ENCODE measurements at regions not wholly inside any gene's neighbourhood (a gene's known extent, or its start where the extent isn't known, plus 50 kb on each side); places are given as distances from the start of the nearest gene placed in this dataset.

DNA sequence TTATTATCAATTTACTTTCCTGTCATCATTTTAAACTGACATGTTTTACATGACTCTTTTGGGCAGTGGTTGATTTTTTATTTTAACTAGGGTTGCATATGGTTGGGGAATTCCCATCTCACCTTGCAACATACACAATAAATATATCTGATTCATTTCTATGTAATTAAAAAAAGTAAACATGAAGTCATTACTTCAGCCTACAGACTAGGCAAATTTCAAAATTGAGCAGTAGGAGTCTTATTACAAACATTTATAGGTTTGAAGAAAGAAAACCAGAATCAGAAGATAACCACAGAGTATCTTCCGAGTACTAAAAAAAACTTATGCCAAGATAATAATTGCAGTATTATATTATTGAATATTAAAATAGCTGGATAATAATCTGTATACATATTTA lies 377.0 kb upstream of the VRK2 start:
- no peak overlapping the region for H3K27ac ChIP-seq (ENCODE audit: low read length)
- ChIA-PET POLR2A (ENCODE audit: unreplicated experiment) (no interaction called here), CTCF (no interaction called here)
- peaks cover 4% of the 10 kb centered on the region; the same call in 1 of the 2 replicates for H3K4me1 ChIP-seq (ENCODE audit: insufficient read depth, low read length)
- H3K79me2 ChIP-seq (ENCODE audit: low read length): no peaks in the 10 kb centered on the region
- H3K4me2 ChIP-seq (ENCODE audit: low read length): no peak overlapping the region
- TF ChIP-seq EZH2phosphoT487 (IDR thresholded peaks at IDR 0.05; ENCODE audit: borderline replicate concordance, low read length) (no peak), EZH2 (IDR thresholded peaks at IDR 0.05; ENCODE audit: low read length, unreplicated experiment) (no peak)
- TF ChIP-seq, protein P1, sequence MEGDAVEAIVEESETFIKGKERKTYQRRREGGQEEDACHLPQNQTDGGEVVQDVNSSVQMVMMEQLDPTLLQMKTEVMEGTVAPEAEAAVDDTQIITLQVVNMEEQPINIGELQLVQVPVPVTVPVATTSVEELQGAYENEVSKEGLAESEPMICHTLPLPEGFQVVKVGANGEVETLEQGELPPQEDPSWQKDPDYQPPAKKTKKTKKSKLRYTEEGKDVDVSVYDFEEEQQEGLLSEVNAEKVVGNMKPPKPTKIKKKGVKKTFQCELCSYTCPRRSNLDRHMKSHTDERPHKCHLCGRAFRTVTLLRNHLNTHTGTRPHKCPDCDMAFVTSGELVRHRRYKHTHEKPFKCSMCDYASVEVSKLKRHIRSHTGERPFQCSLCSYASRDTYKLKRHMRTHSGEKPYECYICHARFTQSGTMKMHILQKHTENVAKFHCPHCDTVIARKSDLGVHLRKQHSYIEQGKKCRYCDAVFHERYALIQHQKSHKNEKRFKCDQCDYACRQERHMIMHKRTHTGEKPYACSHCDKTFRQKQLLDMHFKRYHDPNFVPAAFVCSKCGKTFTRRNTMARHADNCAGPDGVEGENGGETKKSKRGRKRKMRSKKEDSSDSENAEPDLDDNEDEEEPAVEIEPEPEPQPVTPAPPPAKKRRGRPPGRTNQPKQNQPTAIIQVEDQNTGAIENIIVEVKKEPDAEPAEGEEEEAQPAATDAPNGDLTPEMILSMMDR (conservative IDR thresholded peaks at IDR 0.05; ENCODE audit: low read depth, low read length): no peak
- no peak overlapping the region for H2AFZ ChIP-seq (ENCODE audit: low read length)
- no peak overlapping the region for H3K9ac ChIP-seq (ENCODE audit: low read length)
- no peaks in the 10 kb centered on the region for H3K9me2 ChIP-seq (replicated peaks; ENCODE audit: low read length)
- H3K9me3 ChIP-seq (ENCODE audit: low read length): no peaks in the 10 kb centered on the region
- H3F3A ChIP-seq (ENCODE audit: low read length, unreplicated experiment): no peaks in the 10 kb centered on the region
- no peaks in the 10 kb centered on the region for H4K20me1 ChIP-seq (ENCODE audit: low read length)
- no peaks in the 10 kb centered on the region for H3K27me3 ChIP-seq (ENCODE audit: low read length)
- intact Hi-C loops (cut with micrococcal nuclease): no loop called here
- H3K36me3 ChIP-seq (ENCODE audit: low read depth, low read length): no peaks in the 10 kb centered on the region
- DNase-seq (peak; percentile 25), ATAC-seq (peak; percentile 92)
- no TSS peak for BruUV-seq (replicated peaks)
- no peak overlapping the region for H3K4me3 ChIP-seq (ENCODE audit: low read length)

DNA sequence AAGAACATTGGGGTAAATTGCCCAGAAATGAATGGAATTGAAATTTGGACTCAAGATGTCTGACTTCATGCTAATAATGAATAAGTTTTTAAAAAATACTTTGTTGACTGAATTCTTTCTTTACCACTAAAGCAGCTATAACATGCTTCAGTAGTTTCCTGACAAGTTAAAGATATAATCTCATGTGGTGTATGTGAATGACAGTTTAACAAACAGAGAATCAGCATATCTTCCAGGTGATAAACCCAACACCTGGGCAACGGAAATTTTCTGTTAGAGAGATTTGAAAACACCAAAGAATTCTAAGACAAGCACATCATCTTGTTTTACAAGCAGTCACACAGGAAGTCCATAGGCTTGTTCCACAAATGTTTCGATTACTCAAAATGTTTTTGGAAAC lies 372.6 kb upstream of the VRK2 start:
- Histone ChIP-seq H2AFZ (ENCODE audit: low read length) (no peak overlapping the region), H3K27ac (ENCODE audit: low read length) (no peak overlapping the region), H3K4me3 (ENCODE audit: low read length) (no peak overlapping the region), H3K27me3 (ENCODE audit: low read length) (peaks cover 5% of the 10 kb centered on the region; the same call in 1 of the 2 replicates), H3K9ac (ENCODE audit: low read length) (no peak overlapping the region), H4K20me1 (ENCODE audit: low read length) (no peaks in the 10 kb centered on the region), H3K4me1 (ENCODE audit: insufficient read depth, low read length) (peaks cover 4% of the 10 kb centered on the region; the same call in 1 of the 2 replicates), H3K9me2 (replicated peaks; ENCODE audit: low read length) (no peaks in the 10 kb centered on the region), H3K9me3 (ENCODE audit: low read length) (no peaks in the 10 kb centered on the region), H3K4me2 (ENCODE audit: low read length) (no peak overlapping the region), H3K36me3 (ENCODE audit: low read depth, low read length) (no peaks in the 10 kb centered on the region), H3K79me2 (ENCODE audit: low read length) (no peaks in the 10 kb centered on the region), H3F3A (ENCODE audit: low read length, unreplicated experiment) (no peaks in the 10 kb centered on the region)
- no peak for TF ChIP-seq EZH2 (IDR thresholded peaks at IDR 0.05; ENCODE audit: low read length, unreplicated experiment)
- TF ChIP-seq, protein P1 (conservative IDR thresholded peaks at IDR 0.05; ENCODE audit: low read depth, low read length): no peak
- no TSS peak for BruUV-seq (replicated peaks)
- intact Hi-C loops (cut with micrococcal nuclease): no loop called here
- no peak for DNase-seq
- POLR2A ChIA-PET (ENCODE audit: unreplicated experiment): no interaction called here
- ATAC-seq: no peak
- CTCF ChIA-PET: no interaction called here

DNA sequence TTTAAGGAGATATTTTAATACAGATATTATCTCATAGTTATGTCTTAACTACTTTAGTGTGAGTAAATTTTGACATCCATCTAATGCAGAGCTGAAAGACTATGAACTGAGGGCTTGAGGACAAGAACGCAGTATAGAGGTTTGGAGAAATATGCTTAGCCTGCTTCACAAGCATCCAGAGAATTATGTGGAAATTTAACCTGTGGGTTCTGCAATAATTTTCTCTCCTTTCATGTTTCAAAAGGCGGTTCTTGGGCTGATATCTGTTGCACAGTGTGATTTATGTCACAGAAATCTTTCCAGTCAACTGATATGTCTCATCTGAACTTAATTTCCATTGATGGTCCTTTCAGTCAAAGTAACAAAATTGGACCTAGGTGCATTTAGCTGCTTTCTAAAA lies 371.9 kb upstream of the VRK2 start:
- Histone ChIP-seq H3K27me3 (ENCODE audit: low read length) (peaks cover 9% of the 10 kb centered on the region; the same call in 1 of the 2 replicates), H3K4me2 (ENCODE audit: low read length) (no peak overlapping the region), H3K9me3 (ENCODE audit: low read length) (no peaks in the 10 kb centered on the region), H3F3A (ENCODE audit: low read length, unreplicated experiment) (no peaks in the 10 kb centered on the region), H3K4me1 (ENCODE audit: insufficient read depth, low read length) (no peaks in the 10 kb centered on the region), H3K4me3 (ENCODE audit: low read length) (no peak overlapping the region), H3K9ac (ENCODE audit: low read length) (no peak overlapping the region), H3K79me2 (ENCODE audit: low read length) (no peaks in the 10 kb centered on the region), H4K20me1 (ENCODE audit: low read length) (no peaks in the 10 kb centered on the region), H3K9me2 (replicated peaks; ENCODE audit: low read length) (no peaks in the 10 kb centered on the region), H2AFZ (ENCODE audit: low read length) (no peak overlapping the region), H3K36me3 (ENCODE audit: low read depth, low read length) (no peaks in the 10 kb centered on the region), H3K27ac (ENCODE audit: low read length) (no peak overlapping the region)
- ChIA-PET POLR2A (ENCODE audit: unreplicated experiment) (no interaction called here), CTCF (no interaction called here)
- ATAC-seq: no peak
- BruUV-seq (replicated peaks): no TSS peak
- intact Hi-C loops (cut with micrococcal nuclease): no loop called here
- TF ChIP-seq, protein P1 (conservative IDR thresholded peaks at IDR 0.05; ENCODE audit: low read depth, low read length): no peak
- no peak for TF ChIP-seq EZH2phosphoT487 (IDR thresholded peaks at IDR 0.05; ENCODE audit: borderline replicate concordance, low read length)
- TF ChIP-seq EZH2 (IDR thresholded peaks at IDR 0.05; ENCODE audit: low read length, unreplicated experiment): no peak
- DNase-seq: no peak
